ENCODE measurements at regions not wholly inside any gene's neighbourhood (a gene's known extent, or its start where the extent isn't known, plus 50 kb on each side); places are given as distances from the start of the nearest gene placed in this dataset.

DNA sequence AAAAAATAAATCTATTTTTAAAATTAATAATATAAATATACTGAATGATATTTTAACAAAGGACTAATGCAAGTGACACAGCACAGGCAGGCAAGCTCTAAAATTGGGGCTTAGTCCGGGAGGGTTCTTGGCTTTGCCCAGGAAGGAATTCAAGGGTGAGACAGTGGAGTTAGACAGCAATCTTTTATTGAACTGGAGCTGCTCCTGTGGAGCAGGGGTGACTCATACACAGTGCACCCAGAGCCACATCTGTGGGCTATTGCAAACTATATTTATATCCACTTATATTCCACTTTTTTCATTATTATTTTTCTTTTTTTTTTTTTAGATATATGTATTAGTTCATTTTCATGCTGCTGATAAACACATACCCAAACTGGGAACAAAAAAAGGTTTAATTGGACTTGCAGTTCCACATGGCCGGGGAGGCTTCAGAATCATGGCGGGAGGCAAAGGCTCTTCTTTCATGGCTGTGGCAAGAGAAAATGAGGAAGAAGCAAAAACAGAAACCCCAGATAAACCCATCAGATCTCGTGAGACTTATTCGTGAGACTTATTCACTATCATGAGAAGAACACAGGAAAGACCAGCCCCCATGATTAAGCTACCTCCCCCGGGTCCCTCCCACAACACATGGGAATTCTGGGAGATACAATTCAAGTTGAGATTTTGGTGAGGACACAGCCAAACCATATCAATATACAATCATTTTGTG, 437.1 kb downstream of the BCL11A start:
- FAIRE-seq (no peak), DNase-seq (ENCODE audit: low spot score in 2 of 2) (no peak)

DNA sequence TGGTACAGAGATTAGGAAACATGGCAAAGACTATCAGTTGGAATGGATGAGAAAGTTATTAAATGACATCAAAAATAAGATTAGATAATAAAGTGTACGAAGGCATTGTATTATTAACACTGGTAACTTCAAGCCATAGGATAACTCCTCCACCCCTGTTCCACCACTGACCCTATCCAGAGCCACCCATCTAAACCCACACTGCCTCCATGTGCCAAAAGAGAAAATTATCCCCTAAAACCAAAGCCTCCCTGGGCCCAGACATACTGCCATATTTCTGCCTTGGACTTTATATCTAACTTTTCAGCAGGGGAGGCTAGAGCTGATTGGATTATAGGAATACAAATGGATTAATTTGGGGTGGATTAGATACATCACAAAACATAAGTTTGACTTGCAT, 443.7 kb downstream of the BCL11A start:
- DNase-seq (ENCODE audit: low spot score in 2 of 2) (no peak), FAIRE-seq (no peak)

DNA sequence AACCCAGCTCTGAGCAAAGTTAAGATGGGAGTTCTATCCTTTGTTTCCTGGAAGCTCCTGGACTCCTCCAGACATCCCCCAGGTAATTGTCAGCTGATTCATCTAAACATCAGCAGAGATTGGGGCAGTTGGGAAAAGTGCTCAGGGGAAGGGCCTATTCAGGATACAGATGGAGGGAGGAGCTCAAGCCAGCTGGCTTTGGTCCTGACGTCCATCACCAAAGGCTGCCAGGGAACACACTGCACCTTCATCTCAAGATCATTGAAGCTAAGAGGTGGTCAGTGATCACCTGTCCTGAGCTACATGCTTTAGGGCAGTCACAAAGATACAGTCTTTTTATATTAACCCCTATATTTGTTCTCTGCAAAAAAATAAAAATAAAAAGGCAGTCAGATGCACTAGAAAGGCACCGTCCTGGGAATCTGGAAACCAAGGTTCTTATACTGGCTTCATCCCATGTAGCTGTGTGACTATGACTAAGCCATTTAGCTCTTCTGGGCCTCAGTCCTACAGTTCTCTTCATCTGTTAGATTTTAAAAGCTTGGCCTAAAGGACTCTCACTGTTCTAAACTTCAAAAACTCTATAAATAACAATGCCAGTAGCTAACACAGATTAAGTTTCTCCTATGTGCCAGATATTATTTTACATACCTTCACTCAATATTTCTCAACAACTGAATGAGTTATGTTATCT, 446.5 kb downstream of the BCL11A start:
- FAIRE-seq: no peak
- DNase-seq (ENCODE audit: low spot score in 2 of 2): no peak

GRCh38 chr2:60105906-60106305, 447.5 kb downstream of the BCL11A start:
- no peak for FAIRE-seq
- no peak for DNase-seq (ENCODE audit: low spot score in 2 of 2)

- FAIRE-seq (no peak), DNase-seq (ENCODE audit: low spot score in 2 of 2) (no peak)
Observed at GRCh38 chr2:60104514-60105505, 448.6 kb downstream of the BCL11A start.

GRCh38 chr2:60100034-60100433, 453.4 kb downstream of the BCL11A start:
- FAIRE-seq: no peak
- DNase-seq (ENCODE audit: low spot score in 2 of 2): no peak

GRCh38 chr2:60098996-60099395, 454.5 kb downstream of the BCL11A start:
- no peak for FAIRE-seq
- no peak for DNase-seq (ENCODE audit: low spot score in 2 of 2)

GRCh38 chr2:60097298-60097697, 456.2 kb downstream of the BCL11A start:
- FAIRE-seq (no peak), DNase-seq (ENCODE audit: low spot score in 2 of 2) (no peak)

DNA sequence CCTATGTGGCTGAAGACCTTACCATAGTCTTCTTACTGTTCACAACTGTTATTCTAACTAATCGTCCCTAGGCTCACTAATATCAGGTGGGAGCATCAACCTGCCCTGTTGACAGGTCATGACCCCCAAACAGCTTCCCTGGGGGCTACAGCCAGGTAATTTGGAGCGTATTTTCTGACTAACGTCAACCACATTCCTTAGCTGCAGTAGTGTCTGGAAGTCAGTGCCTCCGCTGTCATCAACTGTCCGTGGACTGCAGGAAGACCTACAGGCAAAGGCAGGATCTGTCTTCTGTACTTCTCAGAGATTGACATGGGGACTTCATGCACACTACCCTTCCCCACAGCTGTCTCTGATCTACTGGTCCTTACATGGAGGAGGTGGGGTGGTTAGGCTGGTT, 456.9 kb downstream of the BCL11A start:
- DNase-seq (ENCODE audit: low spot score in 2 of 2) (no peak), FAIRE-seq (no peak)

- DNase-seq (ENCODE audit: low spot score in 2 of 2) (no peak), FAIRE-seq (no peak)
Observed at GRCh38 chr2:60095903-60096302, 457.6 kb downstream of the BCL11A start.

- FAIRE-seq (no peak), DNase-seq (ENCODE audit: low spot score in 2 of 2) (no peak)
Observed at GRCh38 chr2:60095202-60095815, 458.1 kb downstream of the BCL11A start.

DNA sequence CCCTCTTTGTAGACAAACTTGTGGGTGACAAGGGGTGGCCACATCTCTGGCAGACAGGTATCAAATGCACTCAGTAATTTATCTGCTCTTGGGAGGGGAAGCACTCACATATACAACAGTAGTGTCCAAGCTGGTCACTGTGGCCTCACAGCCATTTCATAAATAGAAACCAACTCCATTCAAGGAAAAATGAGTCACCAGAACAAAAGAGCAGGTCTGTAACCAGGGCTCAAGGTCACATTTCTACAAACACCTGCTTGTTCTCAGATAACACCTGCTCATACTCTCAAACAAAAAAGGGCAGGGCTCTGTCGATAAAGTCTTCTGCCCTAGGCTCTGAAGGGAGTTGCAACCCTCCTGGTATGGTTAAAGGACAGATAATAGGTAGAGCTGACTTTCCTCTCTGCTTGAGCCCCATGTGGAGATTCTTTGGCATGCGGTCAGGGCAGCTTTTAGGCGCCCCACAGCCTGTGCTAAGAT, 459.0 kb downstream of the BCL11A start:
- no peak for DNase-seq (ENCODE audit: low spot score in 2 of 2)

GRCh38 chr2:60092781-60093180, 460.7 kb downstream of the BCL11A start:
- DNase-seq (ENCODE audit: low spot score in 2 of 2): no peak
- FAIRE-seq: no peak

More for the DNA sequence above, 459.0 kb downstream of the BCL11A start:
- no peak for FAIRE-seq

- DNase-seq (ENCODE audit: low spot score in 2 of 2) (no peak), FAIRE-seq (no peak)
Observed at GRCh38 chr2:60091894-60092293, 461.6 kb downstream of the BCL11A start.

DNA sequence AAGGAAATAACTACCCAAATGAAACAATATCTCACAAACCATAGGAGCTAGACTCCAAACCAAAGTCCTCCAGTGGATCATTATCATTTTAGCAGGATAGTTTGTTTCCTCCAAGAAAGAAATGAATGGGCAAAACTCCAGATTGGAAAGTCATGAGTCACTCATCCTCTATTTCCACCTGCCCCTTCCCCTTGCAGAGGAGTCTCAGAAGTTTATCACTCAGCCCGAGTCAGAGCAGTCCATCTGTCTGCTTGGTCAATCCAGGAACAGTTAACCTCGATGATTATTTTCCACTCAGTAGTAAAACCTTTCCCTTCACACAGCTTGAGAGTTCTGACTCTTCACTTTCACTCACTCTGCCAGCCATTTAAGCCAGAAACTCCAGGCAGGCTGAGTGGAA, 462.2 kb downstream of the BCL11A start:
- FAIRE-seq (no peak), DNase-seq (ENCODE audit: low spot score in 2 of 2) (no peak)

DNA sequence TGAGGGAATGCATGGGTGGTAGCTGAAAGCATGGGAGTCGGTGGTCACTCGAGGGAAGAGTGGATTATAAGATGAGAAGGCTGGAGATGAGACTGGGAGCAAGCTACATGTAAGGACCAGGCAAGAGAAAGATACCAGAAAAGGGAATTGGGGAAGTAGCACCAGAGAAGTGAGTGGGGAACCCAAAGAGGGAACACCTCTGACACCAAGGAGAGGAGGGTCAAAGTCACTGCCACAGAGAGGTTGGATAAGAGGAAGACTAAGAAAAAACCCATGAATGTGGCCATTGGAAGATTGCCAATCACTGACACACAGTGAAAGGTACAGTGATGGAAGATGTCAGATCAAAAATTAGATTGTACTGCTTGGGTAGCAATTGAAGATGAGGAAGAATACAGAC, 473.9 kb downstream of the BCL11A start:
- DNase-seq (ENCODE audit: low spot score in 2 of 2) (no peak), FAIRE-seq (no peak)

DNA sequence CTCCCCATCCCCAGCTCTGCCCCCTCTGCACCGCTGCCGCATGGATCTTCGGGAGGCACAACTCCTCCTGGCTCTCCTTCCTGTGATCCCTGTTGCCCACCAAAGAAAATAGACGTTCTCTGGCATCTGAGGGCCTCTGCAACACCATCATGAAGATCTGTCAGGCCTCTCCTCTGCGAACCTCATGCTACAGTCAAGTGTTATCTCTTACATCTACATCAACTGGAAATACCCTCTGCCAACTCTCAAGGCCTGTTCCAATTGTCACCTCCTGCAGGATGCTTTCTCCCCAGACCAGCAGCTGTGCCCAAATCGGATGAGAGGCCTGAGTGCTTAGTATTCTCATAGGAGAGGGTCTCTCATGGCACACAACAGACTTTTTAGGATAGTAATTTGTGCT, 478.4 kb downstream of the BCL11A start:
- DNase-seq (ENCODE audit: low spot score in 2 of 2) (no peak), FAIRE-seq (no peak)

- DNase-seq (ENCODE audit: low spot score in 2 of 2): no peak
- no peak for FAIRE-seq
Observed at GRCh38 chr2:60073201-60073600, 480.3 kb downstream of the BCL11A start.

- FAIRE-seq: no peak
Observed at GRCh38 chr2:60072609-60073008, 480.8 kb downstream of the BCL11A start.

DNA sequence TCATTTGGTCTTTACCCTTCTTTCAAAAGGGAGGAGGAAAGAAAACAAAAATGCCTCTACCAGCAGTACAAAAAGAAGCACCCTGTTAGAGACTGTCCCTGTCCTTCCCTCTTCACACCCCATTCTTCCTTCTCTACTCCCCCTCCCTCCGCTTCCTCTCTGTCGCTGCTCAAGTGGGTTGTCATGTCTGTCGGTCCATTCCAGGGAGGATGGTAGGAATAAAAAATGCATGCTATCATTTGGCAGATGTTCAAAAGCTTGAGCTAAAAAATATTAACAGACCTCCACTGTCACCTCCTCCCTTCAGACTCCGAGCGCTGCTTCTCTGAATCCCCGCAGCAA, 482.0 kb downstream of the BCL11A start:
- FAIRE-seq: no peak

More at GRCh38 chr2:60072609-60073008, 480.8 kb downstream of the BCL11A start:
- no peak for DNase-seq (ENCODE audit: low spot score in 2 of 2)

More for the DNA sequence above, 482.0 kb downstream of the BCL11A start:
- DNase-seq (ENCODE audit: low spot score in 2 of 2): no peak
